ENCODE measurements at regions not wholly inside any gene's neighbourhood (a gene's known extent, or its start where the extent isn't known, plus 50 kb on each side); places are given as distances from the start of the nearest gene placed in this dataset.

GRCh38 chr18:56316727-56317126 lies 321.7 kb downstream of the TXNL1 start:
- Histone ChIP-seq H3K4me3 (ENCODE audit: low read depth, low read length, poor library complexity, severe bottlenecking) (no peak overlapping the region), H3K4me2 (ENCODE audit: low read length) (no peak overlapping the region), H3K4me1 (ENCODE audit: insufficient read depth, low read length, severe bottlenecking) (no peaks in the 10 kb centered on the region), H3K9me3 (ENCODE audit: low read length) (no peaks in the 10 kb centered on the region), H3K79me2 (ENCODE audit: insufficient read depth, low read length) (no peaks in the 10 kb centered on the region), H3F3A (ENCODE audit: insufficient read depth, low read length) (no peaks in the 10 kb centered on the region), H3K9me2 (ENCODE audit: low read depth, low read length) (no peaks in the 10 kb centered on the region), H3K27ac (ENCODE audit: low read depth, low read length, poor library complexity, severe bottlenecking) (no peak overlapping the region), H3K27me3 (ENCODE audit: insufficient read depth, low read length) (no peaks in the 10 kb centered on the region), H3K36me3 (ENCODE audit: insufficient read depth, low read length) (no peaks in the 10 kb centered on the region), H2AFZ (ENCODE audit: low read length) (no peak overlapping the region), H3K9ac (ENCODE audit: low read length) (no peak overlapping the region), H4K20me1 (ENCODE audit: insufficient read depth, low read length) (no peaks in the 10 kb centered on the region)
- TF ChIP-seq, protein P1, sequence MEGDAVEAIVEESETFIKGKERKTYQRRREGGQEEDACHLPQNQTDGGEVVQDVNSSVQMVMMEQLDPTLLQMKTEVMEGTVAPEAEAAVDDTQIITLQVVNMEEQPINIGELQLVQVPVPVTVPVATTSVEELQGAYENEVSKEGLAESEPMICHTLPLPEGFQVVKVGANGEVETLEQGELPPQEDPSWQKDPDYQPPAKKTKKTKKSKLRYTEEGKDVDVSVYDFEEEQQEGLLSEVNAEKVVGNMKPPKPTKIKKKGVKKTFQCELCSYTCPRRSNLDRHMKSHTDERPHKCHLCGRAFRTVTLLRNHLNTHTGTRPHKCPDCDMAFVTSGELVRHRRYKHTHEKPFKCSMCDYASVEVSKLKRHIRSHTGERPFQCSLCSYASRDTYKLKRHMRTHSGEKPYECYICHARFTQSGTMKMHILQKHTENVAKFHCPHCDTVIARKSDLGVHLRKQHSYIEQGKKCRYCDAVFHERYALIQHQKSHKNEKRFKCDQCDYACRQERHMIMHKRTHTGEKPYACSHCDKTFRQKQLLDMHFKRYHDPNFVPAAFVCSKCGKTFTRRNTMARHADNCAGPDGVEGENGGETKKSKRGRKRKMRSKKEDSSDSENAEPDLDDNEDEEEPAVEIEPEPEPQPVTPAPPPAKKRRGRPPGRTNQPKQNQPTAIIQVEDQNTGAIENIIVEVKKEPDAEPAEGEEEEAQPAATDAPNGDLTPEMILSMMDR (IDR thresholded peaks at IDR 0.05; ENCODE audit: low read length): no peak
- no peak for TF ChIP-seq EZH2 (IDR thresholded peaks at IDR 0.05; ENCODE audit: borderline replicate concordance, low read length)

GRCh38 chr18:56315363-56315762 lies 323.0 kb downstream of the TXNL1 start:
- Histone ChIP-seq H3K79me2 (ENCODE audit: insufficient read depth, low read length) (no peaks in the 10 kb centered on the region), H3K4me3 (ENCODE audit: low read depth, low read length, poor library complexity, severe bottlenecking) (no peak overlapping the region), H4K20me1 (ENCODE audit: insufficient read depth, low read length) (no peaks in the 10 kb centered on the region), H3K9me2 (ENCODE audit: low read depth, low read length) (no peaks in the 10 kb centered on the region), H3K36me3 (ENCODE audit: insufficient read depth, low read length) (no peaks in the 10 kb centered on the region), H3K4me1 (ENCODE audit: insufficient read depth, low read length, severe bottlenecking) (no peaks in the 10 kb centered on the region), H3K9me3 (ENCODE audit: low read length) (no peaks in the 10 kb centered on the region), H3K27ac (ENCODE audit: low read depth, low read length, poor library complexity, severe bottlenecking) (no peak overlapping the region), H3K9ac (ENCODE audit: low read length) (no peak overlapping the region), H2AFZ (ENCODE audit: low read length) (no peak overlapping the region), H3F3A (ENCODE audit: insufficient read depth, low read length) (no peaks in the 10 kb centered on the region), H3K27me3 (ENCODE audit: insufficient read depth, low read length) (no peaks in the 10 kb centered on the region), H3K4me2 (ENCODE audit: low read length) (no peak overlapping the region)
- no peak for TF ChIP-seq EZH2 (IDR thresholded peaks at IDR 0.05; ENCODE audit: borderline replicate concordance, low read length)
- TF ChIP-seq, protein P1 (IDR thresholded peaks at IDR 0.05; ENCODE audit: low read length): no peak

GRCh38 chr18:56314396-56314795 lies 324.0 kb downstream of the TXNL1 start:
- no peaks in the 10 kb centered on the region for H3F3A ChIP-seq (ENCODE audit: insufficient read depth, low read length)

More at GRCh38 chr18:56314396-56314795, 324.0 kb downstream of the TXNL1 start:
- Histone ChIP-seq H3K27ac (ENCODE audit: low read depth, low read length, poor library complexity, severe bottlenecking) (no peak overlapping the region), H3K79me2 (ENCODE audit: insufficient read depth, low read length) (no peaks in the 10 kb centered on the region), H3K4me2 (ENCODE audit: low read length) (no peak overlapping the region), H3K4me3 (ENCODE audit: low read depth, low read length, poor library complexity, severe bottlenecking) (no peak overlapping the region), H3K9ac (ENCODE audit: low read length) (no peak overlapping the region), H3K4me1 (ENCODE audit: insufficient read depth, low read length, severe bottlenecking) (no peaks in the 10 kb centered on the region), H2AFZ (ENCODE audit: low read length) (no peak overlapping the region), H3K9me3 (ENCODE audit: low read length) (no peaks in the 10 kb centered on the region), H3K9me2 (ENCODE audit: low read depth, low read length) (no peaks in the 10 kb centered on the region), H4K20me1 (ENCODE audit: insufficient read depth, low read length) (no peaks in the 10 kb centered on the region), H3K36me3 (ENCODE audit: insufficient read depth, low read length) (no peaks in the 10 kb centered on the region), H3K27me3 (ENCODE audit: insufficient read depth, low read length) (no peaks in the 10 kb centered on the region)
- TF ChIP-seq EZH2 (IDR thresholded peaks at IDR 0.05; ENCODE audit: borderline replicate concordance, low read length): no peak
- TF ChIP-seq, protein P1 (IDR thresholded peaks at IDR 0.05; ENCODE audit: low read length): no peak

Data from OCI-LY1 (cell line).